Peyer's patch (tissue), 4 donors: ENCODE measurements at regions not wholly inside any gene's neighbourhood (a gene's known extent, or its start where the extent isn't known, plus 50 kb on each side); places are given as distances from the start of the nearest gene placed in this dataset.

Experiments used
- CTCF ChIP-seq, 6 experiments: fragments of 450-650 bp in 4 of 6; fragments of 200-600 bp in 2 of 6; sonication (generic) in 1 of 6; IDR thresholded peaks; one replicate each; pipeline ENCODE4 v1.5.1; 2017 to 2019; ENCODE audit warnings: antibody characterized with exemption in 6 of 6, mild to moderate bottlenecking in 3 of 6, moderate library complexity in 1 of 6
- POLR2A ChIP-seq, 2 donors: fragments of 450-650 bp; IDR thresholded peaks; one replicate each; pipeline ENCODE4 v1.5.1; 2017; ENCODE audit warnings: antibody characterized with exemption in 2 of 2, mild to moderate bottlenecking in 2 of 2, moderate library complexity in 2 of 2

DNA sequence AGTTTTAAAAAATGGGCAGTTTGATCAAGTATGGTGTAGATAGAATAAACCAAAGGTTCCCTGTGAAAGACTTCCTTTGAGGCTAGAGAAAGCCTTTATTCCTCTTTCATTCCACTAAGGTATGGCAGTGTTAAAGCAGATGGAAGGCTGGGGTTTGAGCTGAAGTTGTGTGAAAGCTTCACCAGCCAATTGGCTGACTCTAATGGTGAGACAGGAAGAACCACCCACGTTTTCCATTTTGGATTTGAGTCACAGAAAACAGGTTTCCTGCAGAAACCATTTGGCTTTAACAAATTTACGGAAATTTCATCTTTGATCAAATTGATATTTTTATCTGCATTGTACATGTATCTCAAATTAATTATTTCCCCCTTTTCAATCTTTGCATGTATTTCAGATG, 455.0 kb downstream of the PCNX1 start:
- TF ChIP-seq CTCF (IDR thresholded peaks at IDR 0.05), result no peak
- no peak for TF ChIP-seq POLR2A (IDR thresholded peaks at IDR 0.05)
